HCT116 (cell line): ENCODE measurements at regions not wholly inside any gene's neighbourhood (a gene's known extent, or its start where the extent isn't known, plus 50 kb on each side); places are given as distances from the start of the nearest gene placed in this dataset.

Experiments
- POLR2A ChIP-seq: IDR thresholded peaks from 2 replicates; pipeline ENCODE4 v1.7.0; 2011; ENCODE audit warnings: borderline replicate concordance; ENCODE audit not compliant: insufficient read depth, insufficient read length; ENCODE audit errors: extremely low read depth
- ZNF274 ChIP-seq: fragments of 200-500 bp; sonication (Bioruptor generic); IDR thresholded peaks from 2 replicates; pipeline ENCODE4 v1.6.1; 2014; ENCODE audit warnings: mild to moderate bottlenecking, low read depth, low read length, inconsistent platforms
- TF ChIP-seq, protein P1 (sequence below): IDR thresholded peaks from 2 replicates; pipeline ENCODE4 v1.6.1; 2012

DNA sequence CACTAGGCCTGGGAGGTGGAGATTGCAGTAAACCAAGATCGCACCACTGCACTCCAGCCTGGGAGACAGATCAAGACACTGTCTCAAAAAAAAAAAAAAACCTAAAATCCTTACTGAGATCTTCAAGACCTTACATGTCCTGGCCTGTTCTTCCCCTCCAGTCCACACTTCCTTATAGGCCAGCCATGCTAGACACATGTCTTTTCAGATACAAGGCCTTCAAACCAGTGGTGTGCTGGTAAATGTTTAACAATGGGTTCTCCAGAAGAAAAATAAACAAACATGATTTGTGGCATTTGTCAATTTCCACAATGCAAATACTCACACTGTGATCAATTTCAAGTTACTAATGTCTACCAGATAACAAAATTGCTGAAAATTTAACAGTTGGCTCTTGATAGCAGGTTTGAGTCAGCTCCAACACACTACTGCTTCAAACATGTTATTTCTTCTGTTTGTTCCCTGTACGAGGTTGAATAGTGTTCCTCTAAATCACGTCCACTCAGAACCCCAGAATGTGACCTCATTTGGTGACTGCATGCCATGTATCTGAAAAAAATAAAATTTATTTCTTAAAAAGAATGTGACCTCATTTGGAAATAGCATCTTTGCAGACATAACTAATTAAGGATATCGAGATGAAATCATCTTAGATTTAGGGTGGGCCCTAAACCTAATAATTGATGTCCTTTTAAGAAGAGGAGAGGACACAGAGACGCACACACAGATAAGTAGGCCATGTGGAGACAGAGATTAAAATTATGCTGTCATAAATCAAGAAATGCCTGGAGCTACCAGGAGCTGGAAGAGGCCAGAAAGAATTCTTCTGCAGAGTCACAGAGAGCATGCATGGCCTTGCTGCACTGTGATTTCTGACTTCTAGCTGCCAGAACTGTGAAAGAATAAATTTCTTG lies 144.4 kb downstream of the ZNF674 start:
- no peak for TF ChIP-seq POLR2A
- TF ChIP-seq, protein P1, sequence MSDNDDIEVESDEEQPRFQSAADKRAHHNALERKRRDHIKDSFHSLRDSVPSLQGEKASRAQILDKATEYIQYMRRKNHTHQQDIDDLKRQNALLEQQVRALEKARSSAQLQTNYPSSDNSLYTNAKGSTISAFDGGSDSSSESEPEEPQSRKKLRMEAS: no peak
- TF ChIP-seq ZNF274: no peak
